Stimulated activated effector memory CD8-positive, alpha-beta T cell treated with anti-CD3 and anti-CD28 coated beads, Interleukin-12 subunit alpha, Interleukin-12 subunit beta, amount 100 ng/mL, for 72 hours (primary cell): ENCODE measurements at regions not wholly inside any gene's neighbourhood (a gene's known extent, or its start where the extent isn't known, plus 50 kb on each side); places are given as distances from the start of the nearest gene placed in this dataset.

Experiments
- ATAC-seq: fragments of 150-1000 bp; cut with Tn5 transposase; 2 replicates; pipeline ENCODE4 v1.10.0; 2021
- DNase-seq, 2 donors: peaks; one replicate each; pipeline ENCODE4 v3.0.0; 2021 to 2022; ENCODE audit warnings: low spot score in 2 of 2
- H3K27ac Mint-ChIP-seq: one replicate; pipeline ENCODE4 v1.8.0; 2022; ENCODE audit warnings: mild to moderate bottlenecking, mixed read lengths
- H3K36me3 Mint-ChIP-seq: one replicate; pipeline ENCODE4 v1.8.0; 2022; ENCODE audit warnings: mild to moderate bottlenecking, mixed read lengths
- H3K4me1 Mint-ChIP-seq: one replicate; pipeline ENCODE4 v1.8.0; 2022; ENCODE audit warnings: mixed read lengths
- H3K4me3 Mint-ChIP-seq: one replicate; pipeline ENCODE4 v1.8.0; 2022; ENCODE audit warnings: mild to moderate bottlenecking, mixed read lengths
- H3K9me3 Mint-ChIP-seq: one replicate; pipeline ENCODE4 v1.8.0; 2022; ENCODE audit warnings: mixed read lengths

DNA sequence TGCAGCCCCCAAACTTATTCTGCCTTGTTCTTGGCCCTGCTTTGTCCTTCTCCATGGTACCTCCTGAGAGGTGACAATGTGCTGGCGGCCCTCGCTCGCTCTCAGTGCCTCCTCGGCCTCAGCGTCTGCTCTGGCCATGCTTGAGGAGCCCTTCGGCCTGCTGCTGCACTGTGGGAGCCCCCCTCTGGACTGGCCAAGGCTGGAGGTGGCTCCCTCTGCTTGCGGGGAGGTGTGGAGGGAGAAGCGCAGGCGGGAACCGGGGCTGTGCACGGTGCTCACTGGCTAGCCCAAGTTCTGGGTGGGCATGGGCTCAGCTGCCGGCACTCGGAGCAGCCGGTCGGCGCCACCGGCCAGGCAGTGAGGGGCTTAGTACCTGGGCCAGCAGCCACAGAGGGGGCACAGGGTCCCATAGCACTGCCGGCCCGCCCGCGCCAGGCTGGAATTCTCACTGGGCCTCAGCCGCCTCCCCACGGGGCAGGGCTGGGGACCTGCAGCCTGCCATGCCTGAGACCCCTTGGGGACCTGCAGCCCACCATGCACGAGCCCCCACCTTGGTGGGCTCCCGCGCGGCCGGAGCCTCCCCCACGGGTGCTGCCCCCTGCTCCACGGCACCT is 55.9 kb upstream of the RALGAPA2 start:
- Mint-ChIP-seq H3K36me3 (no peaks in the 10 kb centered on the region), H3K27ac (no peak overlapping the region), H3K4me3 (no peak overlapping the region), H3K4me1 (no peaks in the 10 kb centered on the region), H3K9me3 (no peaks in the 10 kb centered on the region)
- DNase-seq: no peak
- ATAC-seq: no peak

DNA sequence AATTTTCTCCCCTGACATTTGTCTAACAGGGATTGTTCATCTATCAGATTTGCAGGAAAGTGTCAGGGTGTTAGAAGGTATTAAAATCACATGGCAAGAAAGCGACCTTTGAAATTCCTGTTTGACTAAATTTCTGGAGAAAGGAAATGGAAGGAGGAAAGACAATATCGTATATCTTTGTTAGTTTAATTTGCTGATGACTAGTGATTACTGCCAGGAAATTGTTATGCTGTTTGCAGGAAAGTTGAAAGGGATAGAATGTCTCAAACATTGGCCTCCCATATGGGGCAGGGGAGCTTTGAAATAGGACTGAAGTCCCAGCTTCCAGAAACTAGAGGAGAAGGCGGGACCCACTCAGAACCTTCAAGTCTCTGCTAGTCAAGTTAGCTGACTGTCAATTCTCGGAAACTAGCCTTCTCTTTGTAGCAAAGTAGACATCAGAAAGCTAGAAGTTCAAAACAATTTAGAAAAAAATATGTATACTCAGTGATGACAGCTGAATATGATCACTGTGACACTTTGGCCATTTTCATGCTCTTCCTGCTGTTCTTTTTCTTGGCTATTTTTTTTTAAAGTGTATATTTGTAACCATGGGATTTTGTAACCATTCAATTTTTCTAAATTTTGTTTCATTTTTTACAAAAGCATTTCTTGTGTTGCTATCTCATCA is 53.4 kb upstream of the RALGAPA2 start:
- Mint-ChIP-seq H3K4me1 (no peaks in the 10 kb centered on the region), H3K27ac (no peak overlapping the region), H3K36me3 (no peaks in the 10 kb centered on the region), H3K9me3 (no peaks in the 10 kb centered on the region), H3K4me3 (no peak overlapping the region)
- ATAC-seq (no peak), DNase-seq (no peak)

DNA sequence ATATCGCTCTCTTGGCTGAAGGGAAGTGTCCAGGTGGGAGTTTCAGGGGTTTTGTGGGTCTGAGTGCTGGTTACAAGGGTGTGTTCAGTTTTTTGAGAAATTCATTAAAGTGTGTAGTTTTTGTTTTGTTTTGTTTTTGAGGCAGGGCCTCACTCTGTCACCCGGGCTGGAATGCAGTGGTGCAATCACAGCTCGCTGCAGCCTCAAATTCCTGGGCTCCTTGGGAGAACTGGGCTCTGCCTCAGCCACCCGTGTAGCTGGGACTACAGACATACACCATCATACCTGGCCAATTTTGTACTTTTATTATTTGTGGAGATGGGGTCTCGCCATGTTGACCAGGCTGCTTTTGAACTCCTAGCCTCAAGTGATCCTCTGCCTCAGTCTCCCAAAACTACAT is 51.2 kb upstream of the RALGAPA2 start:
- H3K4me1 Mint-ChIP-seq: no peaks in the 10 kb centered on the region
- DNase-seq (no peak), ATAC-seq (no peak)
- no peaks in the 10 kb centered on the region for H3K9me3 Mint-ChIP-seq
- H3K4me3 Mint-ChIP-seq: no peak overlapping the region
- H3K36me3 Mint-ChIP-seq: no peaks in the 10 kb centered on the region
- no peak overlapping the region for H3K27ac Mint-ChIP-seq
